Uterus (tissue), 3 donors: ENCODE measurements at regions not wholly inside any gene's neighbourhood (a gene's known extent, or its start where the extent isn't known, plus 50 kb on each side); places are given as distances from the start of the nearest gene placed in this dataset.

Source experiments
- DNase-seq, 2 donors: peaks; one replicate each; pipeline ENCODE4 v3.0.0-alpha.2; 2019 to 2020
- H3K27ac ChIP-seq, 2 donors: fragments of 200-600 bp; sonication (generic); 1 replicate in 1 of 2; 2 replicates in 1 of 2; pipeline ENCODE4 v1.5.1; 2016 to 2018
- H3K27me3 ChIP-seq, 2 donors: fragments of 200-600 bp; sonication (generic); one replicate each; pipeline ENCODE4 v1.5.1; 2018 to 2019; ENCODE audit warnings: control low read depth in 1 of 2
- H3K36me3 ChIP-seq, 2 donors: fragments of 200-600 bp; sonication (generic); one replicate each; pipeline ENCODE4 v1.5.1; 2019; ENCODE audit warnings: control low read depth in 1 of 2
- H3K4me1 ChIP-seq, 2 donors: fragments of 200-600 bp; sonication (generic); one replicate each; pipeline ENCODE4 v1.5.1; 2018 to 2019; ENCODE audit warnings: control low read depth in 1 of 2
- H3K4me3 ChIP-seq, 2 donors: fragments of 200-600 bp; sonication (generic); 1 replicate in 1 of 2; 2 replicates in 1 of 2; pipeline ENCODE4 v1.5.1; 2018 to 2019; ENCODE audit warnings: mild to moderate bottlenecking in 1 of 2
- H3K9me3 ChIP-seq, 2 donors: fragments of 200-600 bp; sonication (generic); one replicate each; pipeline ENCODE4 v1.5.1; 2019; ENCODE audit warnings: control low read depth in 1 of 2
- CTCF ChIP-seq, 4 experiments: fragments of 200-600 bp in 2 of 4; fragments of 450-650 bp in 2 of 4; sonication (generic) in 2 of 4; IDR thresholded peaks; one replicate each; pipeline ENCODE4 v1.5.1; 2016 to 2019; ENCODE audit warnings: antibody characterized with exemption in 4 of 4, mild to moderate bottlenecking in 2 of 4, moderate library complexity in 1 of 4
- POLR2A ChIP-seq, 2 donors: fragments of 450-650 bp; IDR thresholded peaks; one replicate each; pipeline ENCODE4 v1.6.1; 2016; ENCODE audit warnings: antibody characterized with exemption in 2 of 2, mild to moderate bottlenecking in 1 of 2, moderate library complexity in 1 of 2
- intact Hi-C: fragments of 100-400 bp; cut with DNase I; formaldehyde crosslinking; loops from one replicate; pipeline ENCODE4 v1.15.1; 2023; ENCODE audit warnings: low total_unique reads
- donor health status: DM: yes; HTN: yes; CAD: no.

- Histone ChIP-seq H3K4me1 (no peaks in the 10 kb centered on the region), H3K27ac (no peak overlapping the region), H3K9me3 (no peaks in the 10 kb centered on the region), H3K36me3 (no peaks in the 10 kb centered on the region), H3K27me3 (no peaks in the 10 kb centered on the region), H3K4me3 (no peak overlapping the region)
- intact Hi-C loops = no loop called here
- DNase-seq = no peak
- TF ChIP-seq CTCF (IDR thresholded peaks at IDR 0.05) = no peak
- TF ChIP-seq POLR2A (IDR thresholded peaks at IDR 0.05) = no peak
Measured at GRCh38 chr21:24824209-24824608, 783.1 kb downstream of the MRPL39 start.

GRCh38 chr21:24823247-24823646, 784.0 kb downstream of the MRPL39 start:
- no peak for DNase-seq
- Histone ChIP-seq H3K4me3 (no peak overlapping the region), H3K4me1 (no peaks in the 10 kb centered on the region), H3K27me3 (no peaks in the 10 kb centered on the region), H3K36me3 (no peaks in the 10 kb centered on the region), H3K9me3 (no peaks in the 10 kb centered on the region), H3K27ac (no peak overlapping the region)
- intact Hi-C loops = no loop called here
- TF ChIP-seq CTCF (IDR thresholded peaks at IDR 0.05) (no peak), POLR2A (IDR thresholded peaks at IDR 0.05) (no peak)

DNA sequence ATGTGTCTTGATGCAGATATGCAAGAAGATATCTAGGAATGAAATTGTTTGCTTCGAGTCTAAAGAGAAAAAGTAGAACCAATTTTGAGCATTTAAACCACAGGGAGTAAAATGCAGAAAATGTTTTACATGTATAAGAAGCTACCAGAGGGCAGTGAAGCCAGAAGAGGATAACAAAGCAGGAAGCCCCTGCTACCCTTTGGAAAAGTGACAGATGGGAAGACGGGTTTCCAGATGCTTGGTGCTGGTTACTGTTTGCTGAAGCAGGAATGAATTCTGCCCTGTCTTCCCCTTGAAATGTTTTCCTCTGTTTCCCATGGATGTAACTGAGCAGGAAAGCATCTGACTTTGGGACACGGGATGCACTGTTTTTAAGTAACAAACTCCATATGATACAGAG, 822.2 kb downstream of the MRPL39 start:
- Histone ChIP-seq H3K27ac (no peak overlapping the region), H3K36me3 (peaks cover 0 to 3% of the 10 kb centered on the region in 2 donors), H3K9me3 (no peaks in the 10 kb centered on the region), H3K4me3 (no peak overlapping the region), H3K27me3 (no peaks in the 10 kb centered on the region), H3K4me1 (no peaks in the 10 kb centered on the region)
- intact Hi-C loops = no loop called here
- DNase-seq = no peak
- TF ChIP-seq CTCF (IDR thresholded peaks at IDR 0.05) (no peak), POLR2A (IDR thresholded peaks at IDR 0.05) (no peak)

GRCh38 chr21:24781146-24781545, 826.1 kb downstream of the MRPL39 start:
- no peak overlapping the region for H3K27ac ChIP-seq
- H3K9me3 ChIP-seq = no peaks in the 10 kb centered on the region
- H3K4me1 ChIP-seq = no peaks in the 10 kb centered on the region
- H3K36me3 ChIP-seq = peaks cover 0 to 3% of the 10 kb centered on the region in 2 donors
- no peak for DNase-seq
- no peaks in the 10 kb centered on the region for H3K27me3 ChIP-seq
- intact Hi-C loops = no loop called here
- TF ChIP-seq CTCF (IDR thresholded peaks at IDR 0.05) = no peak
- TF ChIP-seq POLR2A (IDR thresholded peaks at IDR 0.05) = no peak
- H3K4me3 ChIP-seq = no peak overlapping the region

DNA sequence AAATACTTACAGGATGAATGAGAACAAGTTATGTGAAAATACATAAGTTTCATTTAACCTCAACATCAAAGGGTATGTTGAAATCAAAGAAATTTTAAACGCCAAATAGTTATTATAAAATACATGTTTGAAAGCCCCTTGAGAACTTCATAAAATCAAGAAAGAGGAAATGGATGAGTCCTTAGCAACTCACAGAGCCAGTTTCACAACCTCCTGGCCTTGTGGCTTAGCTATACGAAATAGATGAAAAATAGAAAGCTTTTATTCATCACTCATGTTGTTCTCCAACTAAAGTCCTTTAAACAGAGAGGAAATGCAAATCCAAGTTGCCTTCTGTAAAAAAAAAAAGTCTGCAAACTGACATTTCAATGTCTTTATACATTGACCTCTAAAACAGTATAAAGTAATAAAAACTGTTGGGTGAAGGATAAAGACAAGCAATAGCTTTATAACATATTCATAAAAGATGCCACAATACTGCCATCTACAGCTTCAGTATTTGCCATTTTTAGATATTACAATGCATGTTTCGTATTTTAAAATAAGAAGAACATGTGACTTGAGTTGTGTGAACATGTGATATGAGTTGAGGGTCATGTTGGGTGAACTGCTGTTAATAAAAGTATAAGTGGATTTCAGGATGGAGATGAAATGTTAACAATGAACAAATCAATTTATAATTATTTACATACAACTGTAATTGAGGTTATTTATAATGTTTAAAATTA, 847.8 kb downstream of the MRPL39 start:
- no peaks in the 10 kb centered on the region for H3K4me1 ChIP-seq
- no peaks in the 10 kb centered on the region for H3K9me3 ChIP-seq
- H3K36me3 ChIP-seq = no peaks in the 10 kb centered on the region
- no peak overlapping the region for H3K27ac ChIP-seq
- no peaks in the 10 kb centered on the region for H3K27me3 ChIP-seq
- H3K4me3 ChIP-seq = no peak overlapping the region
- TF ChIP-seq POLR2A (IDR thresholded peaks at IDR 0.05) (no peak), CTCF (IDR thresholded peaks at IDR 0.05) (no peak)
- intact Hi-C loops = no loop called here
- DNase-seq = no peak
